ENCODE measurements at regions not wholly inside any gene's neighbourhood (a gene's known extent, or its start where the extent isn't known, plus 50 kb on each side); places are given as distances from the start of the nearest gene placed in this dataset.

DNA sequence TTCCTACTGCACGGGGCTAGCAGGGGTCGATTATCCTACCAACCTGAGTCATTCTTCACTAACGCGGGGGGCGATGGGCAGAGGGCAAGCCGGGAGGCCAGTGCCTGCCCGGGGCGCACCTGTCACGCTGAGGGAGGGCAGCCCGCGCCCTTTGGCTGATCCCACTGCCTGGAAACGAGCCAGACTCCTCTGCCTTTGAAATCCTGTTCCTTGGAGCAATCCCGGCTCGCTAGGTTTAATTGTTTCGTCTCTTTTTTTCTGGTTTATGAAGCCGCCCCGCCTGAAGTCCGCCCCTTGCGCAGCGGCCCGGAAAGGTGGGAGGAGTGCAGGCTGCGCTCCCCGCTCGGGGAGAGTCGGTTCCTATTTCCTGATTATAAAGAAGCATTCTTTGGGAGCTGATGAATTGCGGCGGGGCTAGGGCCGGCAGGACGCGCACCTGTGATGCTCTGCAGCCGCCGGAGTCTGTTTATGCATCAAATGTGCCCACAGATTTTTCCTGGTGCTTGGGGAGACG, 484.2 kb downstream of the BCOR start:
- Mint-ChIP-seq H3K27me3 (ENCODE audit: insufficient read depth) (peaks cover 5% of the 10 kb centered on the region), H3K27ac (peak overlapping the region; percentile 95), H3K4me1 (ENCODE audit: low read depth) (peaks cover 42% of the 10 kb centered on the region), H3K36me3 (ENCODE audit: low read depth) (peaks cover 1% of the 10 kb centered on the region), H3K4me3 (peak overlapping the region; percentile 87), H3K9me3 (peaks cover 16% of the 10 kb centered on the region)
- peak; percentile 3 for DNase-seq (ENCODE audit: low spot score)
- intact Hi-C loops (cut with micrococcal nuclease), result loop anchor here (5.0 to 10.0 kb wide), 4 partner anchors 106 to 484 kb away; partner anchors contain the start of gene BCOR

DNA sequence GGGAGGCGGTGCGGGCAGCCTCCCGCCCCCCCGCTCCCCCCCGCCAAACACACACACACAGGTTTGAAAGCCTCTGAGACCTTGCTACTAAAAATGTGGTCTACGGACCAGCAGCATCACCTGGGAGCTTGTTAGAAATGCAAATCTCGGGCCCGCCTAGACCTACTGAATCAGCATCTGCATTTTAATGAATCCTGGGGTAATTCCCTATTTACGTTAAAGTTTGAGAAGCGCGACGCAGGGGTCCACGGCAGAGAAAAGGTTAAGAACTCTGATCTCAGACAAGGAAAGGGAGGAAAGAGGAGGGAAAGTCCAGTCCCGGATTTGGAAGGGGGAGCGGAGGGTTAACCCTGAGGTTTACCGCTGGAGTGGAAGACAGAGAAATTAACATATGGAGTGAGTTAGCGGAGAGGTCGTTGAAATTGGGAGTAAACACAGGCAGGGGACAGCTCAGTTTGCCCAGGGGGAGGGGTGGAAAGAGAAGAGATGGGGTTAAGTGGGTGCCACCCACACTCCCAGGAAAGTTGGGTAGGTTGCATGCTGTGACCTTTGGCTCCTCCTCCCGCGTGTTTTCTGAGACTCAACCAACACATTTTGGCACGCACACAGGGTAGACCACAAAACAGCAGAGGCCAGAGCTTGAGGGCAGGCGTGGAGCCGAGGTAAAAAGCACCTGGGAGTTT, 483.6 kb downstream of the BCOR start:
- H3K27ac Mint-ChIP-seq, result peak overlapping the region; percentile 97
- peaks cover 1% of the 10 kb centered on the region for H3K36me3 Mint-ChIP-seq (ENCODE audit: low read depth)
- peaks cover 42% of the 10 kb centered on the region for H3K4me1 Mint-ChIP-seq (ENCODE audit: low read depth)
- peak overlapping the region; percentile 87 for H3K4me3 Mint-ChIP-seq
- intact Hi-C loops (cut with micrococcal nuclease), result loop anchor here (1.0 to 10.0 kb wide), 16 partner anchors 16 to 813 kb away; partner anchors contain the start of genes BCOR and MID1IP1
- H3K27me3 Mint-ChIP-seq (ENCODE audit: insufficient read depth), result peaks cover 5% of the 10 kb centered on the region
- peak; percentile 26 for DNase-seq (ENCODE audit: low spot score)
- peaks cover 16% of the 10 kb centered on the region for H3K9me3 Mint-ChIP-seq

DNA sequence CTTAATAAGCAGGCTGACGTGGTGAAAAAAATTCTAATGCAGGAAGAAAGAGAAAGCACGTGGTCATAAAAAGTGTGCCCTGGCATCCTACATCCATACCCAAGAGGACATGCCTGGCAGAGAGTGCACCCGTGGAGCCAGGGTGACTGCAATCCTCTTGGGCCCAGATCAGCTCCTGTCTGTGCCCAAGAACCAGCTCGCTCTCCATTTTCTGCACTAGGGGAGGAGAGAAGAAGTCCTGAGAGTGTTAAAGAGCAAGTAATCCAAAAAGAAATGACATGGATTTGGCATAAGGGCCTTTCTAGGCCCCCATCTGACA, 483.1 kb downstream of the BCOR start:
- Mint-ChIP-seq H3K4me3 (peak overlapping the region; percentile 40), H3K4me1 (ENCODE audit: low read depth) (peaks cover 47% of the 10 kb centered on the region), H3K27me3 (ENCODE audit: insufficient read depth) (peaks cover 5% of the 10 kb centered on the region), H3K27ac (peak overlapping the region; percentile 97), H3K9me3 (peaks cover 16% of the 10 kb centered on the region), H3K36me3 (ENCODE audit: low read depth) (peaks cover 1% of the 10 kb centered on the region)
- no peak for DNase-seq (ENCODE audit: low spot score)
- intact Hi-C loops (cut with micrococcal nuclease), result loop anchor here (1.0 to 10.0 kb wide), 16 partner anchors 16 to 813 kb away; partner anchors contain the start of genes BCOR and MID1IP1

DNA sequence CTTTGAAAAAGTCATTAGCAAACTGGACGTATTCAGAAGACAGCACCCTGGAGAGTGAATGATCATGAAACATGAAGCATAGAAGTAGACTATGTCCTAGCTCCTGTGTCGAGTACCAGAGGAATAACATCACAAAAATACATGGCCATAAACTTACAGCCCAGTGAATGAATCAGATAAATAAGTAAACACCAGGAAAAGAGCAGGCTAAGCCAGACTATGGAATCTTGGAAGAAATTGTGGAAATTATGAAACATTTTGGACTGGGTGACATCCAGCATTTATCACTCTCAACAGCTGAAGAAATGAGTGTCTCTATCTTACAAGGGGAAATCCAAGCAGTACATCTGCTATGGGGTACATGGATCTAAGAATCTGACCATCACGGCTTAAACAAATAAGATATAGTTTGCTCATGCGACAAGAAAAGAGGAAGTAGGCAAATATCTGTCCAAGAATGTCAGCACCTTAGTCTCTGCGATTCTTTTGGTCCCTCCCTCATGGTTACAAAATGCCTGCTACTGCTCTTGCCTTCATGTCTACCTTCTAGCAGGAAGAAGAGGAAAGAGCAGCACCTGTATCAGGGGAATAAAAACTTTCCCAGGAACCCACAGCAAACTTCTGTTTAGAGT, 481.5 kb downstream of the BCOR start:
- intact Hi-C loops (cut with micrococcal nuclease), result loop anchor here (10.0 kb wide), 1 partner anchor 451 kb away; no protein-coding TSS in a partner anchor
- H3K27me3 Mint-ChIP-seq (ENCODE audit: insufficient read depth), result peaks cover 5% of the 10 kb centered on the region
- peak overlapping the region; percentile 75 for H3K27ac Mint-ChIP-seq
- H3K9me3 Mint-ChIP-seq, result peaks cover 16% of the 10 kb centered on the region
- DNase-seq (ENCODE audit: low spot score), result no peak
- peaks cover 50% of the 10 kb centered on the region for H3K4me1 Mint-ChIP-seq (ENCODE audit: low read depth)
- no peak overlapping the region for H3K4me3 Mint-ChIP-seq
- H3K36me3 Mint-ChIP-seq (ENCODE audit: low read depth), result peaks cover 1% of the 10 kb centered on the region

DNA sequence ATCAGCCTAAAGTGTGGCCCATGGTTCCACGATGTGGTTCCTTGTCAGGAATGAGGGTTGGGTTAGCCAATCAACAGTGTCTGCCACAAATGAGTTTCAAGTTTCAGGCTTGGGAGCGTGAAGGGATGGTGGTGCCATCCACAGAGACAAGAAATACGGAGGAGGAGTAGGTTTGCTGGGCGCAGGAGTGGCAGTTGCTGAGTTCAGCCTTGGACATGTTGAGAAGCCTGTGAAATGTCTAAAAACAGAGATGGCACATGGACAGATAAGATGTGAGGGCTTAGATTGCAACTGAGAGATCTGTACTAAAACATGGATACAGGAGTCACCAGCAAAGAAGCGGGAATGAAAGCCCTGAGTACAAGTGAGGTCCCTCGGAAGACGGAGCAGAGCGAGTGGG, 481.0 kb downstream of the BCOR start:
- Mint-ChIP-seq H3K4me1 (ENCODE audit: low read depth) (peaks cover 50% of the 10 kb centered on the region), H3K36me3 (ENCODE audit: low read depth) (peaks cover 1% of the 10 kb centered on the region), H3K27ac (peak overlapping the region; percentile 75), H3K9me3 (peaks cover 16% of the 10 kb centered on the region), H3K27me3 (ENCODE audit: insufficient read depth) (peaks cover 5% of the 10 kb centered on the region), H3K4me3 (no peak overlapping the region)
- intact Hi-C loops (cut with micrococcal nuclease), result loop anchor here (10.0 kb wide), 1 partner anchor 452 kb away; no protein-coding TSS in a partner anchor
- DNase-seq (ENCODE audit: low spot score), result no peak

DNA sequence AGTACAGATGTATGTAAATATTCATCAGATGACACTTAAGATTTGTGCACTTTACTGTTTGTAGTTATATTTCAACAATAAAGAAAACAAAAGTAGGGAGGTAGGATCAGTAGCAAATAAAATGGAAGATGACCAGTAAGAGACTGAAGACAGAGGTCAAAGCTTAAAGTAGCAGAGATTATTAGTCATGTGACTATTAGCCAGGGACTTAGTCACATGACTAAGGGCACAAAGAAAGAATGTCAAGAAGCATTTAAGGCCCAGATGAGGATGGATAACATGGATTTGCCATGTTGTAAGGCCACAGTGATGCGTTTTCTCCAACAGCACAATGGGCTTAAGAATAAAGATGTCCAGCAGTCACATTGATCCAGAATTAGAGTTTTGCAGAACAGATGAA, 479.6 kb downstream of the BCOR start:
- Mint-ChIP-seq H3K36me3 (ENCODE audit: low read depth) (peaks cover 5% of the 10 kb centered on the region), H3K27me3 (ENCODE audit: insufficient read depth) (peaks cover 5% of the 10 kb centered on the region), H3K4me3 (no peak overlapping the region), H3K27ac (no peak overlapping the region), H3K4me1 (ENCODE audit: low read depth) (peaks cover 40% of the 10 kb centered on the region), H3K9me3 (peaks cover 16% of the 10 kb centered on the region)
- intact Hi-C loops (cut with micrococcal nuclease), result loop anchor here (10.0 kb wide), 1 partner anchor 453 kb away; no protein-coding TSS in a partner anchor
- no peak for DNase-seq (ENCODE audit: low spot score)

DNA sequence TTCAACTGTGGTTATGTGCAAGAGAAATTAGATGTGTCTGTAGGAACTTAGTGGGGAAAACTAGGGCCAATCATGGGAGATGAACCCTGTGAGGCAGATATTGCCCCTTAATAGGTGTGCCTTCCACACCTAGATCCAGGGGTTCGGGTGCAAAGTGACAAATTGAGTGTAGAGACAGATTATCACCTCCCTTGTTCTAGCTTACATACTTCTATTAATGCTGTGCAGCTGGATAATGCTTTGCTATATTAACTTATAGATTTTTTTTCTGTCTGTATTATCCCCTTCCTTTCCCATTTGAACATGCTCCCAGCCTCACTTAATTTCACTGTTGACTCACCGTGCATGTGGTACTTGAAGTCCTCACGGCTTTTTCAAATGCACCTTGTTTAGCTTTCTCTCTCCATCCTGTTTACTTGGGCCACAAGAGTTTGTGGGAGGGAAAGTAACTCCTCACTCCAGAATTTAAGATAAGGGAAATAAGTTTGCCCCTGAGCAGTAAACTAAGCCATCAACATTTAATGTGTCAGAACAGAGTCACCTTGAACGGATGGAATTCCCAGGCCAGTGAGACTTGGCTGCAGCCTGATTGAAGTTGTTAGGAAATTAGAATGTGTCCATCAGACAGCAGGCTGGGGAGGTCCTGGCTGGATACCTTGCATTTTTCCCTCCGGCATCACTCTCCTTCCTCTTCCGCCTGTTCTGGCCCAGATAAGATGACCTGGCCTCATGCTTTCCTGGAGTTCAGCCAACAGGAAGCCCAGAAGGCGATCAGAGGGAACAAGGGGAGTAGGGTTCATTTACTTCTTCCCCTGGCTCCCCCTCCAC, 478.4 kb downstream of the BCOR start:
- peaks cover 16% of the 10 kb centered on the region for H3K9me3 Mint-ChIP-seq
- H3K4me3 Mint-ChIP-seq, result no peak overlapping the region
- DNase-seq (ENCODE audit: low spot score), result no peak
- no peak overlapping the region for H3K27ac Mint-ChIP-seq
- intact Hi-C loops (cut with micrococcal nuclease), result loop anchor here (10.0 kb wide), 1 partner anchor 455 kb away; no protein-coding TSS in a partner anchor
- H3K4me1 Mint-ChIP-seq (ENCODE audit: low read depth), result peaks cover 28% of the 10 kb centered on the region
- peaks cover 5% of the 10 kb centered on the region for H3K36me3 Mint-ChIP-seq (ENCODE audit: low read depth)
- H3K27me3 Mint-ChIP-seq (ENCODE audit: insufficient read depth), result peaks cover under 1% of the 10 kb centered on the region

DNA sequence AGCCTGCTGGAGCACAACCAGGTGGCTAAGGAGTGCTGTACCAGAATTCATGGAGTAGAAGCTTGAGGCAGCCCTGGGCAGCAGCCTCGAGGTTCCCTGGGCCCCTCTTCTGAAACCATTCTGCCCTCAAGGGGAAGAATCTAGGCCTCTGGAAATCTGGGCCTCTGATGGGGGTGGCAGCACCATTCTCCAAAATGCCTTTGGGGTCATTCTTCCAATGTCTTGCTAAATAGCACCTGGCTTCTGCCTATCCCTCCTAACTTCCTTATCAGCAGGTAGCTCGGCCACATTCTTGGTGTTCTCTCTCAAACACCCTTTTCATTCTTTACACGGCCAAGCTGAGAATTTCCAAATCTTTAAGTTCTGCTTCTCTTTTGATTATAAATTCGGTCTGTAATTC, 473.6 kb downstream of the BCOR start:
- intact Hi-C loops (cut with micrococcal nuclease), result no loop called here
- Mint-ChIP-seq H3K36me3 (ENCODE audit: low read depth) (peaks cover 4% of the 10 kb centered on the region), H3K27ac (no peak overlapping the region), H3K4me3 (no peak overlapping the region), H3K27me3 (ENCODE audit: insufficient read depth) (peaks cover 2% of the 10 kb centered on the region), H3K9me3 (no peaks in the 10 kb centered on the region), H3K4me1 (ENCODE audit: low read depth) (peaks cover 20% of the 10 kb centered on the region)
- DNase-seq (ENCODE audit: low spot score), result no peak

DNA sequence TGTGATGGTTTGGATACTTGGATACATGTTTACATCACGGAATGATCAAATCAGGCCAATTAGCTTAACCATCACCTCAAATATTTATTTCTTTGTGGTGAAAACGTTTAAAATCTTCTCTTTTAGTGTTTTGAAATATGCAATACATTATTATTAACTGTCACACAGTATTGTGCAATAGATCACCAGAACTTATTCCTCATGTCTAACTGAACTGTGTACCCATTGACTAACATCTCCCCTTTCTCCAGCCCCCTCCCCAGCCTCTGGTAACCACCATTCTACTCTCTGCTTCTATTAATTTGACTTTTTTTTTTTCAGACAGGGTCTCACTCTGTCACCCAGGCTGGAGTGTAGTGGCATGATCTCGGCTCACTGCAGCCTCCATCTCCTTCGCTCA, 471.9 kb downstream of the BCOR start:
- no peaks in the 10 kb centered on the region for H3K9me3 Mint-ChIP-seq
- peaks cover 22% of the 10 kb centered on the region for H3K4me1 Mint-ChIP-seq (ENCODE audit: low read depth)
- H3K27ac Mint-ChIP-seq, result no peak overlapping the region
- peaks cover 2% of the 10 kb centered on the region for H3K27me3 Mint-ChIP-seq (ENCODE audit: insufficient read depth)
- intact Hi-C loops (cut with micrococcal nuclease), result no loop called here
- no peak for DNase-seq (ENCODE audit: low spot score)
- H3K4me3 Mint-ChIP-seq, result no peak overlapping the region
- peaks cover 4% of the 10 kb centered on the region for H3K36me3 Mint-ChIP-seq (ENCODE audit: low read depth)

DNA sequence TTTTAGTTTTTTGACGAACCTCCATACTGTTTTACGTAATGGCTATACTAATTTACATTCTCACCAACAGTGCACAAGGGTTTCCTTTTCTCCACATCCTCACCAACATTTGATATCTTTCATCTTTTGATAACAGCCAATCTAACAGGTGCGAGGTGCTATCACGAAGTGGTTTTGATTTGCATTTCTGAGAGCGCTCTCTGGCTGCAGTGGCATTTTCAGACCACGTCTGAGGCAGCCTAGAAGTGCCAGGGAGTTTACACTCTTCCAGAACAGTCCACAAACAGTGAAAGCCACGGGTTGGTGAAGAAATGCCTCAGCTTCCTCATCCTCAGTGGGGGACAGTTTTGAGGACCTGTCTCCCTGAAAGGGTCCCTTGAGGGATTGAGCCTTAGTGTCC, 471.0 kb downstream of the BCOR start:
- peaks cover 4% of the 10 kb centered on the region for H3K36me3 Mint-ChIP-seq (ENCODE audit: low read depth)
- H3K27me3 Mint-ChIP-seq (ENCODE audit: insufficient read depth), result peaks cover 2% of the 10 kb centered on the region
- H3K27ac Mint-ChIP-seq, result no peak overlapping the region
- no peak for DNase-seq (ENCODE audit: low spot score)
- no peaks in the 10 kb centered on the region for H3K9me3 Mint-ChIP-seq
- no peak overlapping the region for H3K4me3 Mint-ChIP-seq
- peaks cover 32% of the 10 kb centered on the region for H3K4me1 Mint-ChIP-seq (ENCODE audit: low read depth)
- intact Hi-C loops (cut with micrococcal nuclease), result no loop called here

DNA sequence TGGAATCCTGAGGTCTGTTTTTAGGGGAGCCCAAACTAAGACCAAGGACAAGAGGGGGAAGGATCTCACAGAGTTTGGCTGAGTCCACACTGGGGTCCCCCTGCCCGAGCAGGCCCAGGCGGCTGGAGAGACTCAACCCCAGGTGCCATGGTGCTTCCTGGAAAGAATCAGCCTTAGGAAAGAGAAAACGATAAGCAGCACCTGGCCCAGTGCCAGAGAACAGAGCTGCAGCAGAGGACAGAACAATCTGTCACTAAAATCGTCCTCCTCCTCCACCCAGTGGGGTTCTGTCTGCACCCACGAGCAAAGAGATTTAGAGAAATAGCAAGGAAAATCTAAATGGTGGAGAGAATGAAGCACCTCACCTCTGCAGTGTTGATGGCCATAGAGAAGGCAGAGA, 470.5 kb downstream of the BCOR start:
- Mint-ChIP-seq H3K27me3 (ENCODE audit: insufficient read depth) (peaks cover 2% of the 10 kb centered on the region), H3K9me3 (no peaks in the 10 kb centered on the region), H3K36me3 (ENCODE audit: low read depth) (no peaks in the 10 kb centered on the region), H3K4me3 (no peak overlapping the region), H3K27ac (no peak overlapping the region), H3K4me1 (ENCODE audit: low read depth) (peaks cover 32% of the 10 kb centered on the region)
- DNase-seq (ENCODE audit: low spot score), result no peak
- intact Hi-C loops (cut with micrococcal nuclease), result no loop called here

DNA sequence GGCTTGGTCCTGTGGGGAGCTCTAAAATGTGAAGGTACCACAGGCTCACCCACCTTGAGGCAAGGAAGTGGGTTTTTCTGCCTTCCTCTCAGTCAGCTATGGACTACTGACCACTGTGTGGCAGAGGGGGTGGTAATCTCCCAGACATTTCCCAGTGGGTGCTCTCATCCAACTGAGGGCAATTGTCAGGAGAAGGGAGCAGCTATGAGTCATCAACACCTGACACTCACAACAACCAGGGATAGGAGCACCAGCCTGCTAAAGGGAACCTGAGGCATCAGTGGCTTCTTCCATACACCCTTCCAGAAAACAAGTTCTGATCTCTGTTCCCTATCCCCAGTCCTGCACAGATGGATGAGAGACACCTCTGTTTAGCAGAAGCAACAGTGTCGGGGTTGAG, 468.8 kb downstream of the BCOR start:
- Mint-ChIP-seq H3K27ac (no peak overlapping the region), H3K36me3 (ENCODE audit: low read depth) (no peaks in the 10 kb centered on the region), H3K27me3 (ENCODE audit: insufficient read depth) (peaks cover 2% of the 10 kb centered on the region), H3K9me3 (no peaks in the 10 kb centered on the region), H3K4me1 (ENCODE audit: low read depth) (peaks cover 32% of the 10 kb centered on the region), H3K4me3 (no peak overlapping the region)
- no peak for DNase-seq (ENCODE audit: low spot score)
- intact Hi-C loops (cut with micrococcal nuclease), result no loop called here
